ENCODE measurements at regions not wholly inside any gene's neighbourhood (a gene's known extent, or its start where the extent isn't known, plus 50 kb on each side); places are given as distances from the start of the nearest gene placed in this dataset.
"Not testable (repeated sequence)": the region's sequence is repeated elsewhere in the genome, so short reads cannot be mapped to it uniquely, and the experiment has no call there.

DNA sequence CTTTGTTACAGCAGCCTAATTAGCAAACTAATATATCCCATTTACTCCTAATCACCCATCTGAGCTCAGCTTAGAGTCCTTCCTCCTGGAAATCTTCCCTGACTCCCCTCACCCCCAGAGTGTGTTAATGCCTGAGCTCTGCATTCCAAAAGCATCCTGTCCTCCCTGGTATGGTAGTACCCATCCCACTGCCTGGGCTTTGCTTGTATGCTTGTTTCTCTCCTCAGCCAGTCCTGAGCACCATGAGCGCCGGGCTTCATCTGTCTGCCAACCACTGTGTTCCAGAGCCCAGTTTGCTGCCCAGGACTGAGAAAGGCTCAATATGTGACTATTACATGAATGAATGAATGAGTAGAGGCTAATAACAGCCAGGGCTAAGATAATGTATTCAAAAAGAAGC, 272.4 kb downstream of the CDK5RAP2 start:
- no peak overlapping the region for H3K23ac ChIP-seq (ENCODE audit: low read length)
- no peak overlapping the region for H2BK5ac ChIP-seq (ENCODE audit: low read depth, low read length, poor library complexity)
- H3K4me3 ChIP-seq (ENCODE audit: low read depth, low read length): no peak overlapping the region
- DNase-seq: no peak
- H2AFZ ChIP-seq (ENCODE audit: insufficient read depth, low read length, poor library complexity): no peak overlapping the region
- H3K79me1 ChIP-seq (ENCODE audit: low read length): no peaks in the 10 kb centered on the region
- no peaks in the 10 kb centered on the region for H3K36me3 ChIP-seq (ENCODE audit: control insufficient read depth in 1 of 2, insufficient read depth in 2 of 2, low read length in 2 of 2)
- no peaks in the 10 kb centered on the region for H3K4me1 ChIP-seq (ENCODE audit: control insufficient read depth in 1 of 2, insufficient read depth in 2 of 2, low read length in 2 of 2)
- no peak overlapping the region for H3K14ac ChIP-seq (ENCODE audit: low read length)
- H2BK12ac ChIP-seq (ENCODE audit: low read length): no peak overlapping the region
- no peak overlapping the region for H3K18ac ChIP-seq (ENCODE audit: low read length)
- H2BK120ac ChIP-seq (ENCODE audit: insufficient read depth, low read length, poor library complexity): no peak overlapping the region
- H3K27me3 ChIP-seq (ENCODE audit: insufficient read depth, low read length): no peaks in the 10 kb centered on the region
- no peak overlapping the region for H3K4me2 ChIP-seq (ENCODE audit: low read length)
- no peak overlapping the region for H4K8ac ChIP-seq (ENCODE audit: low read depth, low read length)
- H3K79me2 ChIP-seq (ENCODE audit: control insufficient read depth, insufficient read depth, low read length, poor library complexity): no peaks in the 10 kb centered on the region
- no peak overlapping the region for H3K4ac ChIP-seq (ENCODE audit: low read depth, low read length)
- no peak overlapping the region for H4K12ac ChIP-seq (ENCODE audit: low read depth, low read length)
- WGBS (ENCODE audit: extremely low coverage, insufficient coverage, insufficient read length): no CpG with 5 or more reads among the region's 2 CpGs
- H3K9ac ChIP-seq (ENCODE audit: low read length): no peak overlapping the region
- H3K9me3 ChIP-seq (ENCODE audit: insufficient read depth, low read depth, low read length): peaks cover 3% of the 10 kb centered on the region
- H3K27ac ChIP-seq (ENCODE audit: low read depth, low read length): no peak overlapping the region
- H4K91ac ChIP-seq (ENCODE audit: low read depth, low read length): no peak overlapping the region
- no peak overlapping the region for H2AK5ac ChIP-seq (ENCODE audit: low read length)

GRCh38 chr9:120306561-120306960, 273.4 kb downstream of the CDK5RAP2 start:
- no peak overlapping the region for H3K9ac ChIP-seq (ENCODE audit: low read length)
- H3K23ac ChIP-seq (ENCODE audit: low read length): no peak overlapping the region
- H3K4ac ChIP-seq (ENCODE audit: low read depth, low read length): no peak overlapping the region
- H3K79me2 ChIP-seq (ENCODE audit: control insufficient read depth, insufficient read depth, low read length, poor library complexity): no peaks in the 10 kb centered on the region
- H2BK120ac ChIP-seq (ENCODE audit: insufficient read depth, low read length, poor library complexity): no peak overlapping the region
- H3K4me3 ChIP-seq (ENCODE audit: low read depth, low read length): no peak overlapping the region
- no peak overlapping the region for H2AK5ac ChIP-seq (ENCODE audit: low read length)
- no peaks in the 10 kb centered on the region for H3K79me1 ChIP-seq (ENCODE audit: low read length)
- no peak overlapping the region for H4K91ac ChIP-seq (ENCODE audit: low read depth, low read length)
- H3K4me2 ChIP-seq (ENCODE audit: low read length): no peak overlapping the region
- no peaks in the 10 kb centered on the region for H3K27me3 ChIP-seq (ENCODE audit: insufficient read depth, low read length)
- no peak overlapping the region for H2BK5ac ChIP-seq (ENCODE audit: low read depth, low read length, poor library complexity)
- no peak overlapping the region for H3K18ac ChIP-seq (ENCODE audit: low read length)
- H3K36me3 ChIP-seq (ENCODE audit: control insufficient read depth in 1 of 2, insufficient read depth in 2 of 2, low read length in 2 of 2): no peaks in the 10 kb centered on the region
- H2AFZ ChIP-seq (ENCODE audit: insufficient read depth, low read length, poor library complexity): no peak overlapping the region
- no peak overlapping the region for H4K12ac ChIP-seq (ENCODE audit: low read depth, low read length)
- DNase-seq: no peak
- H2BK12ac ChIP-seq (ENCODE audit: low read length): no peak overlapping the region
- H3K27ac ChIP-seq (ENCODE audit: low read depth, low read length): no peak overlapping the region
- no peak overlapping the region for H3K14ac ChIP-seq (ENCODE audit: low read length)
- H4K8ac ChIP-seq (ENCODE audit: low read depth, low read length): no peak overlapping the region
- no peaks in the 10 kb centered on the region for H3K4me1 ChIP-seq (ENCODE audit: control insufficient read depth in 1 of 2, insufficient read depth in 2 of 2, low read length in 2 of 2)
- peaks cover 3% of the 10 kb centered on the region for H3K9me3 ChIP-seq (ENCODE audit: insufficient read depth, low read depth, low read length)
- WGBS (ENCODE audit: extremely low coverage, insufficient coverage, insufficient read length): no CpG with 5 or more reads among the region's 3 CpGs

GRCh38 chr9:120306088-120306487, 273.9 kb downstream of the CDK5RAP2 start:
- H3K27me3 ChIP-seq (ENCODE audit: insufficient read depth, low read length): no peaks in the 10 kb centered on the region
- no peak overlapping the region for H2BK12ac ChIP-seq (ENCODE audit: low read length)
- WGBS (ENCODE audit: extremely low coverage, insufficient coverage, insufficient read length): no CpG with 5 or more reads among the region's 3 CpGs
- H4K8ac ChIP-seq (ENCODE audit: low read depth, low read length): no peak overlapping the region
- H3K4ac ChIP-seq (ENCODE audit: low read depth, low read length): no peak overlapping the region
- H4K91ac ChIP-seq (ENCODE audit: low read depth, low read length): no peak overlapping the region
- no peak overlapping the region for H3K4me3 ChIP-seq (ENCODE audit: low read depth, low read length)
- H3K79me1 ChIP-seq (ENCODE audit: low read length): no peaks in the 10 kb centered on the region
- no peaks in the 10 kb centered on the region for H3K36me3 ChIP-seq (ENCODE audit: control insufficient read depth in 1 of 2, insufficient read depth in 2 of 2, low read length in 2 of 2)
- H3K4me1 ChIP-seq (ENCODE audit: control insufficient read depth in 1 of 2, insufficient read depth in 2 of 2, low read length in 2 of 2): no peaks in the 10 kb centered on the region
- DNase-seq: no peak
- H3K9ac ChIP-seq (ENCODE audit: low read length): peak overlapping the region; percentile 73
- H3K14ac ChIP-seq (ENCODE audit: low read length): no peak overlapping the region
- H3K23ac ChIP-seq (ENCODE audit: low read length): no peak overlapping the region
- H3K9me3 ChIP-seq (ENCODE audit: insufficient read depth, low read depth, low read length): peaks cover 3% of the 10 kb centered on the region
- no peak overlapping the region for H2BK5ac ChIP-seq (ENCODE audit: low read depth, low read length, poor library complexity)
- no peak overlapping the region for H3K27ac ChIP-seq (ENCODE audit: low read depth, low read length)
- no peak overlapping the region for H3K18ac ChIP-seq (ENCODE audit: low read length)
- H2AK5ac ChIP-seq (ENCODE audit: low read length): no peak overlapping the region
- no peak overlapping the region for H4K12ac ChIP-seq (ENCODE audit: low read depth, low read length)
- no peak overlapping the region for H2BK120ac ChIP-seq (ENCODE audit: insufficient read depth, low read length, poor library complexity)
- H2AFZ ChIP-seq (ENCODE audit: insufficient read depth, low read length, poor library complexity): no peak overlapping the region
- no peak overlapping the region for H3K4me2 ChIP-seq (ENCODE audit: low read length)
- no peaks in the 10 kb centered on the region for H3K79me2 ChIP-seq (ENCODE audit: control insufficient read depth, insufficient read depth, low read length, poor library complexity)

DNA sequence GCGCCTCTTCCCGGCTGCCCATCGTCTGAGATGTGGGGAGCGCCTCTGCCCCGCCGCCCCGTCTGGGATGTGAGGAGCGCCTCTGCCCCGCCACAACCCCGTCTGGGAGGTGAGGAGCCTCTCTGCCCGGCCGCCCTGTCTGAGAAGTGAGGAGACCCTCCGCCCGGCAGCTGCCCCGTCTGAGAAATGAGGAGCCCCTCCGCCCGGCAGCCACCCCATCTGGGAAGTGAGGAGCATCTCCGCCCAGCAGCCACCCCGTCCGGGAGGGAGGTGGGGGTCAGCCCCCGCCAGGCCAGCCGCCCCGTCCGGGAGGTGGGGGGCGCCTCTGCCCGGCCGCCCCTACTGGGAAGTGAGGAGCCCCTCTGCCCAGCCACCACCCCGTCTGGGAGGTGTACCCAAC, 275.1 kb downstream of the CDK5RAP2 start:
- not testable (repeated sequence) for H3K4me3 ChIP-seq (ENCODE audit: low read depth, low read length); H4K8ac ChIP-seq (ENCODE audit: low read depth, low read length); H3K9me3 ChIP-seq (ENCODE audit: insufficient read depth, low read depth, low read length); H3K79me1 ChIP-seq (ENCODE audit: low read length); H3K9ac ChIP-seq (ENCODE audit: low read length); H2AFZ ChIP-seq (ENCODE audit: insufficient read depth, low read length, poor library complexity); H2BK12ac ChIP-seq (ENCODE audit: low read length); H3K27ac ChIP-seq (ENCODE audit: low read depth, low read length); H3K27me3 ChIP-seq (ENCODE audit: insufficient read depth, low read length); H3K23ac ChIP-seq (ENCODE audit: low read length); H3K79me2 ChIP-seq (ENCODE audit: control insufficient read depth, insufficient read depth, low read length, poor library complexity); H3K4me2 ChIP-seq (ENCODE audit: low read length); H2BK120ac ChIP-seq (ENCODE audit: insufficient read depth, low read length, poor library complexity); H3K4me1 ChIP-seq (ENCODE audit: control insufficient read depth in 1 of 2, insufficient read depth in 2 of 2, low read length in 2 of 2); H3K4ac ChIP-seq (ENCODE audit: low read depth, low read length); H4K12ac ChIP-seq (ENCODE audit: low read depth, low read length); H2BK5ac ChIP-seq (ENCODE audit: low read depth, low read length, poor library complexity); H4K91ac ChIP-seq (ENCODE audit: low read depth, low read length); H3K36me3 ChIP-seq (ENCODE audit: control insufficient read depth in 1 of 2, insufficient read depth in 2 of 2, low read length in 2 of 2); H3K18ac ChIP-seq (ENCODE audit: low read length); H2AK5ac ChIP-seq (ENCODE audit: low read length); DNase-seq; H3K14ac ChIP-seq (ENCODE audit: low read length)
- no CpG with 5 or more reads among the region's 28 CpGs for WGBS (ENCODE audit: extremely low coverage, insufficient coverage, insufficient read length)

Measured in trophoblast cell (in vitro differentiated cells and primary cell).